GM10248 (cell line): ENCODE measurements at regions not wholly inside any gene's neighbourhood (a gene's known extent, or its start where the extent isn't known, plus 50 kb on each side); places are given as distances from the start of the nearest gene placed in this dataset.

ENCODE experiments used
- CTCF ChIA-PET: fragments of 300-600 bp; sonication (Branson Sonifier 250); formaldehyde crosslinking; extraction: SDS; loops from one replicate; lab custom pipeline; 2021; ENCODE audit warnings: antibody characterized with exemption; lab: Yijun Ruan, JAX
- POLR2A ChIA-PET: fragments of 350-650 bp; sonication (Branson Sonifier 250); formaldehyde crosslinking; extraction: SDS; loops from one replicate; lab custom pipeline; 2020; ENCODE audit warnings: antibody characterized with exemption; lab: Yijun Ruan, JAX
- DNase-seq: peaks from one replicate; pipeline ENCODE4 v3.0.0; 2012; ENCODE audit errors: extremely low spot score
- CTCF ChIP-seq: IDR thresholded peaks from 2 replicates; pipeline ENCODE4 v1.5.1; 2012; ENCODE audit warnings: mild to moderate bottlenecking, low read depth; ENCODE audit errors: extremely low read depth, missing control alignments, control extremely low read depth

- TF ChIP-seq CTCF, result no peak
- POLR2A ChIA-PET, result no interaction called here
- no peak for DNase-seq
- CTCF ChIA-PET, result interaction anchor here (0.7 to 3.1 kb wide), 9 partner anchors 10 to 383 kb away, joined by 3 to 9 read pairs (median 3); no protein-coding TSS in a partner anchor
These were observed 145.8 kb upstream of the DCN start for GRCh38 chr12:91328451-91328850.

- no peak for TF ChIP-seq CTCF
- ChIA-PET POLR2A (no interaction called here), CTCF (interaction anchor here (0.7 to 3.1 kb wide), 9 partner anchors 9 to 383 kb away, joined by 3 to 9 read pairs (median 3); no protein-coding TSS in a partner anchor)
- no peak for DNase-seq
These were observed 145.3 kb upstream of the DCN start for GRCh38 chr12:91327889-91328288.

GRCh38 chr12:91327131-91327530 is 144.5 kb upstream of the DCN start:
- no peak for DNase-seq
- CTCF ChIA-PET, result interaction anchor here (0.7 to 3.1 kb wide), 14 partner anchors 8 to 383 kb away, joined by 3 to 13 read pairs (median 3); partner anchors contain the start of gene LUM
- no peak for TF ChIP-seq CTCF
- POLR2A ChIA-PET, result no interaction called here

GRCh38 chr12:91326058-91327027 is 143.7 kb upstream of the DCN start:
- ChIA-PET POLR2A (no interaction called here), CTCF (interaction anchor here (0.7 to 3.1 kb wide), 11 partner anchors 9 to 382 kb away, joined by 3 to 13 read pairs (median 3); partner anchors contain the start of gene LUM)
- peak; percentile 24 for DNase-seq
- TF ChIP-seq CTCF, result peak; percentile 72

- TF ChIP-seq CTCF, result no peak
- DNase-seq, result no peak
- POLR2A ChIA-PET, result no interaction called here
- CTCF ChIA-PET, result no interaction called here
These were observed 138.4 kb upstream of the DCN start for GRCh38 chr12:91320999-91321398.

GRCh38 chr12:91319071-91319760 is 136.6 kb upstream of the DCN start:
- DNase-seq, result no peak
- ChIA-PET POLR2A (no interaction called here), CTCF (interaction anchor here (0.9 to 1.0 kb wide), 2 partner anchors 9 to 11 kb away, joined by 3 to 4 read pairs; no protein-coding TSS in a partner anchor)
- TF ChIP-seq CTCF, result no peak
